ENCODE measurements at regions not wholly inside any gene's neighbourhood (a gene's known extent, or its start where the extent isn't known, plus 50 kb on each side); places are given as distances from the start of the nearest gene placed in this dataset.
"Not testable (repeated sequence)": the region's sequence is repeated elsewhere in the genome, so short reads cannot be mapped to it uniquely, and the experiment has no call there.

- DNase-seq (ENCODE audit: low read depth in 2 of 2), result no peak
Observed at GRCh38 chr6:113366505-113366904, 490.6 kb upstream of the MARCKS start.

GRCh38 chr6:113370508-113371502 lies 486.3 kb upstream of the MARCKS start:
- DNase-seq (ENCODE audit: low read depth in 2 of 2), result no peak

GRCh38 chr6:113375466-113375865 lies 481.7 kb upstream of the MARCKS start:
- not testable (repeated sequence) for DNase-seq (ENCODE audit: low read depth in 2 of 2)

DNA sequence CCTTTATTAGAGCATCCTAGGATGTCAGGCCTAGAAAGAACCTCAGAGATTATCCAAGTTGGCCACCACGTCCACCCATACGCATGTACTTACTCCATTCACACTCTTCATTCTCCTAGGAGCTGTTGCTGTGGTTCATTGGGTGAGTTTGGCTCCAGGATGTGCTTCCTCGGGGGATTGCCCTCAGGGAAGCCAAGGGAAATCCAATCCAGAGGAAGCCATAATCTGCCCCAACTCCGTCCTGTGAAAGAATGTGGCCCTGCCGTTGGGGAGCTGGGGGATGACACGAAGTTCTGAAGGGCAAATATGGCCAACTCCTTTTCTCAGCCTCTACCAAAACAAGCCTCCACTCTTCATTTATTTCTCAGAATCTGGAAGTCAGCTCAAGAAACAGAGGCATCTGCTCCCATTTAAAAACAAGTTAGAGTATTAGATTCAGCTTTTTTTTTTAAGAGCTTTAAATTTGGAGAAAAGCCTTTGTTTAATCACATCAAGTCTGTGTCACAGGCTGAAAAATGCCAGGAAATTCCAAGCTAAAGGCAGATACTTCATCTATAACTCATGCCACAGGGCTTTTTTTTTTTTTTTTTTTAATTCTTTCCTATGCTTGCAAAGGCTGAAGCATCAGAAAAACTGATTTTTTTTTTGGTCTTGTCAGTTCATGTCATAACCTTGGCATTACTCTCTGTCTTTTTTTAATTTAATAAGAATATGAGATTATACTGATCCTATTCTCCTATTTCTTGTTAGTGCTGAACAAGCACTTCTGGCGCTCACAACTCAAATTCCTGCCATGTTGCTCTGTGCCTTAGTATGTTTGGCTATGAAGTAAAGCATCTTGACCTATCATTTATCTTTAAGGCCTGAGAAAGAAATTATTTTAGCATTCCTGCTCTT lies 480.9 kb upstream of the MARCKS start:
- no peak for DNase-seq (ENCODE audit: low read depth in 2 of 2)

- no peak for DNase-seq (ENCODE audit: low read depth in 2 of 2)
Observed at GRCh38 chr6:113376847-113377165, 480.3 kb upstream of the MARCKS start.

- DNase-seq (ENCODE audit: low read depth in 2 of 2), result no peak
Observed at GRCh38 chr6:113377362-113377942, 479.7 kb upstream of the MARCKS start.

DNA sequence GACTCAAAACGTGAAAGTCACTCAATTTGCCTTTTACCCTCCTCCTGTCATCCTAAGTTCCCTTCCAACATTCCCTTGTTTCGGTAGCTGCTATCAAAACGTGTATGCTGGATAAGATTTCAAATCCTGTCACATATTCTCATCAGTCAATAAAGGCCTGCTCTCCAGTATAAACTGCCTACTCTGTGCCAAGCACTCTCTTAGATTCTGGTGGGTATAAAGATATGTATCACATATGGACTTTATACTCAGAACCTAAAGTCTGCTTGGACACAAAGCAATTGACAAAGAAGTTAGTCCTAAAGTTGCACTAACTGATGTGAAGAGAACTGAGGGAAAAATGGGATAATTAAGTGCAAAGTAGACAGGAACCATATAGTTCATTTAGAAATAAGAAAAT lies 476.6 kb upstream of the MARCKS start:
- DNase-seq (ENCODE audit: low read depth in 2 of 2), result no peak

- DNase-seq (ENCODE audit: low read depth in 2 of 2), result no peak
Observed at GRCh38 chr6:113381232-113381631, 475.9 kb upstream of the MARCKS start.

GRCh38 chr6:113381959-113382358 lies 475.2 kb upstream of the MARCKS start:
- DNase-seq (ENCODE audit: low read depth in 2 of 2), result no peak

DNA sequence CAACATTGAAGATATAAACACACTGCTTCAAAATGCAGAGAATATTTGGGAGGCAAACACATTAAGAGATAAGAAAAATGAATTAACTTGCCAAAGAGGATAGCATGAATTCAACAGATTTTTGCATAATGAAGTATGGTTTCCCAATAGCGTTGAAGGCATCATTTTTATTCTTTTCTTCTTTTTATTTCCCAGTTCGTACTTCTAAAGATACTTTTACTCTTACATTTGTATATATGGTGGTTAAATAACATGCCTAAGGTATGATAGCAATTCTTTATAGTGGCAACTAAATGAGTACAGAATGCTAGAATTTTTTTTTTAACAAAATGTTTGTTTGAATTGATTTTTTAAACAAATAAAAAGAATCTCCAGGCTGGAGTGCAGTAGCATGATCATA lies 473.4 kb upstream of the MARCKS start:
- DNase-seq (ENCODE audit: low read depth in 2 of 2), result no peak

DNA sequence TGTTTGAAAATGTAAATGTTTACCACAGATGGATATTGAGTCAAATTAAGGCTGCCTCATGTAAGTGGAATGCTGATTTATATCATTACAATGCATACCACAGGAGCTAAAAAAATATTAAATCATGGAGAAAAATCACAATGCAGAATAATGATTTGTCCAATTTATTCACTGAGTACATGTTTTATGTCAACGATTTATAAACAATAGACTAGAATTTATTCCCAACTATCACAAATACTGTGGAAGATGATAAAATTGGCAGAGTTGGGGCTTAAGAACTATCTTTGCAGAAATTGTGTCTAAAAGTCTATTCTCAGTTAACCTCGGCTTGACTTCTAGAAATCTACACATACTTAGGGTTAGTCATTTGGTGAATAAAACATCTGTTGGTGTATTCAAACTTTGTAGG lies 472.1 kb upstream of the MARCKS start:
- no peak for DNase-seq (ENCODE audit: low read depth in 2 of 2)

DNA sequence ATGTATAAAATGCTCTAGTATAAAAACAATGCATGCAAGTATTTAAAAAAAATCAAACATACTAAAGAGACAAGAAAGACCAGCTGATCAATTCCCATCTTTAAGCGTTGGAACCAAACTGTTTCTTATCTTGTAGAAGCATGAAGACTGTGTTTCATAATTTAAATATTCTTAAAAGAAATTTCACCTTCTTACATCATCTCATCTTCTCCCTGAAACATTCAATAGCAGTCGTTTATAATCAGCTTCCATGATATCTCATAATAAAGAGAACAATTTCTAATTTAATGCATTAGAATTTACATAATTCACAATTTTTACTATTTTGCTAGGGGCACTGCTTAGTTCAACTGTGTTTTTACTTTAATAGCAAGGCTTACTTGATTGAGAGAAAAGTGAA lies 468.1 kb upstream of the MARCKS start:
- no peak for DNase-seq (ENCODE audit: low read depth in 2 of 2)

DNA sequence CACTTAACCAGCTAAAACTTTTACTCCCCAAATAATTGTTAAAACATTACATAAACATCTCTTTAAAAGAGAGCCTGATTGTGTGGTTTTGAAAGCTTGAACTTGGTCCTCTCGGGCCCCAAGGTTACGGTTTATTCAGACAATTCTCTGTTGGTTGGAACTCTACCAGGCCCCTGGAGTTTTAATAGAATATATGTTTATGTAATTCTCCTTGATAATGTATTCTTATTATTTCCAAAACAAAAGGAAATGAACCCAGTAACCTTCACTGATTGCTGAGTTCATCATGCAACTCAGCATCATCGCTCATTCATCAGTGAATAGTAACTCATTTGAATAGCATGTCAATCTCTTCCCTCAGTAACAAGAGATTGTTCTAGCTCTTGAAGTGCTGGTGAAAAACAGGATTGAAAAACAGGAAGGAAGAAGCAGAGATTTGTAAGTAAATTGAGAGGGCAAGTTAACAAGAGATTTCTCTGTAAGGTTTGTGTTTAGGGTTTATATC lies 464.5 kb upstream of the MARCKS start:
- no peak for DNase-seq (ENCODE audit: low read depth in 2 of 2)

GRCh38 chr6:113394216-113394615 lies 462.9 kb upstream of the MARCKS start:
- DNase-seq (ENCODE audit: low read depth in 2 of 2), result no peak

- DNase-seq (ENCODE audit: low read depth in 2 of 2), result no peak
Observed at GRCh38 chr6:113394729-113395128, 462.4 kb upstream of the MARCKS start.

DNA sequence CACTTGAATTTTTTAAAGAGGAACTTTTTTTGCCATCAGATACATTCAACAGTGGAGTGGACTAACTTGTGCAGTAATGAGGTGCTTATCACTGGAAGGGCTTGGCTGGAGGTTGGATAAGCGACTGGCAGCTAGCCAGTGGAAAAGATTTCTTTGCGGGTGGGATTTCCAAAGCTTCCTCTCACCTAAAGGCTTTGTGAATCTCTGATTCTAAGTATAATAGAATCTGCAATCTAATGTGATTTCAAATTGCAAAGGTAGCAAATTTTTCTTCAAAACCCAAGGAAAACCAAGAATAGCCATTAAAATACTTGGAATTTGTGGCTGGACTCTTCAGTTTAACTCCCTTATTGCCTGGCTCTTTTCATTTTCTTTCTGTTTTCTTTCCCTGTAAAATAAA lies 460.4 kb upstream of the MARCKS start:
- DNase-seq (ENCODE audit: low read depth in 2 of 2), result no peak

DNA sequence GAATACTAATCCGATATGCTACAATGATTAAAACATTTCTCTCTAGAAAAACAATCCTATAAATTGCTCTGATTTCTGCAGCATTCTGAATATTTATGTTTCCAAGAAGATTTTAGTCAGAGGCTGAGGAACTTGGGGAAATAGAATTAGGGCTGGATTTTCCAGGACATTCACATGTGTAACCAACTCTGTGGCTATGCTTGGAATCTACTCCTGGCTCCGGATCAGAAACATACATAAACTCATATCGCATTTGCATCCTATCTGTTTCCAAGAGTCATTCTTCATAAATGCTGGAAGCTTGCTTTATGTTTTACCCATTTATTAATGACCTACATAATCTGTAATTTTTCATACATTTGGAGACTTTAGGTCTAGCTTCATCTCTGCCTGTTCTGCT lies 459.9 kb upstream of the MARCKS start:
- no peak for DNase-seq (ENCODE audit: low read depth in 2 of 2)

GRCh38 chr6:113401231-113401630 lies 455.9 kb upstream of the MARCKS start:
- DNase-seq (ENCODE audit: low read depth in 2 of 2), result no peak

- no peak for DNase-seq (ENCODE audit: low read depth in 2 of 2)
Observed at GRCh38 chr6:113402544-113402943, 454.6 kb upstream of the MARCKS start.

GRCh38 chr6:113403966-113404595 lies 453.1 kb upstream of the MARCKS start:
- no peak for DNase-seq (ENCODE audit: low read depth in 2 of 2)

- DNase-seq (ENCODE audit: low read depth in 2 of 2), result no peak
Observed at GRCh38 chr6:113405326-113406047, 451.7 kb upstream of the MARCKS start.

Measured in activated CD4-positive, alpha-beta T cell treated with anti-CD3 and anti-CD28 coated beads for 24 hours (primary cell).